Breast epithelium (tissue), 3 donors: ENCODE measurements at regions not wholly inside any gene's neighbourhood (a gene's known extent, or its start where the extent isn't known, plus 50 kb on each side); places are given as distances from the start of the nearest gene placed in this dataset.

Source experiments
- POLR2A ChIP-seq: fragments of 450-650 bp; IDR thresholded peaks from one replicate; pipeline ENCODE4 v1.6.1; 2016; ENCODE audit warnings: antibody characterized with exemption, mild to moderate bottlenecking, moderate library complexity
- POLR2AphosphoS5 ChIP-seq, 3 donors: sonication (generic); formaldehyde crosslinking; IDR thresholded peaks; one replicate each; pipeline ENCODE4 v1.6.1; 2017; ENCODE audit warnings: antibody characterized with exemption in 3 of 3

DNA sequence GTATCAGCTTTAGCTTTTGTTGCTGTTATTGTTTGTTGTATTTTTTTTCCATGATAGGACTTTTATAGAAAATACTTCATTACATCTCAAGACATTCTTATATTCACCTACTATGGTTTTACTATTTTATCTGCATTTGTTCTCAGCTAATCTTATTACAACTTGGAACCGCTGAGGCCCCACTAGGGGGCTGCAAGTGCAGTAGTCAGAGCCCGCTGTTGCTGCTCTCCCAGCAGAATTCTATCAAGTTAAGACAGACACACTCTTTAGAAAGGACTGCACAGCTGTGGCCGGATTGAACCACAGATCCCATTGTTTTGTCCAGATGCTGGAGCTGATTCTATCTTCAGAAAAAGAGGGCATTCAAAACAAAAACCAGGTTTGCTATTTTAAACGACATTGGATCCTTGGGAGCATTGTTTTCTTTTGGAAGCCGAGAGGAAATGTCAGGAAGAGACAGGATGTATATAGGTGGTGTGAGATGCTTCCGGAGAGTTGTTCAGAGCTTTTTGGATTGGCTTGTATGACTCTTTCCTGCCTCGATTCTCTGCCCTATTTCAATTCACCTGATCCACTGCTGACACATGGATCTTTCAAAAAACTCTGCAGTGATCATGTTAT is 105.7 kb upstream of the GAREM1 start:
- TF ChIP-seq POLR2A = no peak
- no peak for TF ChIP-seq POLR2AphosphoS5 (IDR thresholded peaks at IDR 0.05)
